ENCODE measurements at regions not wholly inside any gene's neighbourhood (a gene's known extent, or its start where the extent isn't known, plus 50 kb on each side); places are given as distances from the start of the nearest gene placed in this dataset.
"Not testable (repeated sequence)": the region's sequence is repeated elsewhere in the genome, so short reads cannot be mapped to it uniquely, and the experiment has no call there.

DNA sequence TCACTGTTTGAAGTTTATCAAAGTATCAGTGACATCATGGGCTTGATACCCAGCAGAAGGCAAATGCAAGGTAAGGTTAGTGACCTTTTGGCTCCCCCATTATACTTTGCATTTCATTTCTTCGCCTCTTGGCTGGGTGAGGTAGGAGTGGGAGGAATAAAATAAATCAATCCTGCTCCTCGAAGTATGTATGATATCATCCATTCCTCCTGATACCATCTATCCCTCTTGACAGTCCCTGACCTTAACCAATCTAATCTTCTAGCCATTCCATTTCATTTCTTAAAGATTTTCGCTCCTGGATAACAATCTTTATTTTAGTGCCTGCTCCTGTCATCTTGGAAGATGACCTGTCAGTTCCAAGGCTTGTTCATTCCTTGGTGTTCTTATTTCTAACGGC, 1083.3 kb downstream of the NXPH1 start:
- no peak overlapping the region for H3K4me3 ChIP-seq (ENCODE audit: low read length)
- no peak overlapping the region for H2AFZ ChIP-seq (ENCODE audit: low read depth, low read length)
- H3K9ac ChIP-seq (ENCODE audit: low read length), result no peak overlapping the region
- H3K36me3 ChIP-seq (ENCODE audit: insufficient read depth, low read length), result no peaks in the 10 kb centered on the region
- no peaks in the 10 kb centered on the region for H4K20me1 ChIP-seq (ENCODE audit: insufficient read depth)
- H3F3A ChIP-seq (ENCODE audit: insufficient read depth, low read length, poor library complexity, severe bottlenecking), result no peaks in the 10 kb centered on the region
- H3K4me2 ChIP-seq (ENCODE audit: low read length), result no peak overlapping the region
- H3K27ac ChIP-seq (ENCODE audit: low read length), result no peak overlapping the region
- TF ChIP-seq POLR2AphosphoS5 (IDR thresholded peaks at IDR 0.05), result no peak
- no peak for TF ChIP-seq EP300 (conservative IDR thresholded peaks at IDR 0.05; ENCODE audit: poor library complexity, severe bottlenecking)
- TF ChIP-seq, protein P1, sequence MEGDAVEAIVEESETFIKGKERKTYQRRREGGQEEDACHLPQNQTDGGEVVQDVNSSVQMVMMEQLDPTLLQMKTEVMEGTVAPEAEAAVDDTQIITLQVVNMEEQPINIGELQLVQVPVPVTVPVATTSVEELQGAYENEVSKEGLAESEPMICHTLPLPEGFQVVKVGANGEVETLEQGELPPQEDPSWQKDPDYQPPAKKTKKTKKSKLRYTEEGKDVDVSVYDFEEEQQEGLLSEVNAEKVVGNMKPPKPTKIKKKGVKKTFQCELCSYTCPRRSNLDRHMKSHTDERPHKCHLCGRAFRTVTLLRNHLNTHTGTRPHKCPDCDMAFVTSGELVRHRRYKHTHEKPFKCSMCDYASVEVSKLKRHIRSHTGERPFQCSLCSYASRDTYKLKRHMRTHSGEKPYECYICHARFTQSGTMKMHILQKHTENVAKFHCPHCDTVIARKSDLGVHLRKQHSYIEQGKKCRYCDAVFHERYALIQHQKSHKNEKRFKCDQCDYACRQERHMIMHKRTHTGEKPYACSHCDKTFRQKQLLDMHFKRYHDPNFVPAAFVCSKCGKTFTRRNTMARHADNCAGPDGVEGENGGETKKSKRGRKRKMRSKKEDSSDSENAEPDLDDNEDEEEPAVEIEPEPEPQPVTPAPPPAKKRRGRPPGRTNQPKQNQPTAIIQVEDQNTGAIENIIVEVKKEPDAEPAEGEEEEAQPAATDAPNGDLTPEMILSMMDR (IDR thresholded peaks at IDR 0.05; ENCODE audit: poor library complexity, severe bottlenecking), result no peak
- TF ChIP-seq REST (IDR thresholded peaks at IDR 0.05; ENCODE audit: borderline replicate concordance), result no peak
- H3K9me3 ChIP-seq (ENCODE audit: low read length), result no peaks in the 10 kb centered on the region
- H3K79me2 ChIP-seq (replicated peaks; ENCODE audit: insufficient read depth, low read length), result no peaks in the 10 kb centered on the region
- no peaks in the 10 kb centered on the region for H3K27me3 ChIP-seq (ENCODE audit: insufficient read depth, low read depth, low read length)
- no peaks in the 10 kb centered on the region for H3K9me2 ChIP-seq (ENCODE audit: insufficient read depth, low read length)

GRCh38 chr7:9523579-9523978, 1090.2 kb downstream of the NXPH1 start:
- Histone ChIP-seq H3K4me3 (ENCODE audit: low read length) (no peak overlapping the region), H3K27me3 (ENCODE audit: insufficient read depth, low read depth, low read length) (no peaks in the 10 kb centered on the region), H3K9me2 (ENCODE audit: insufficient read depth, low read length) (no peaks in the 10 kb centered on the region), H3K4me2 (ENCODE audit: low read length) (no peak overlapping the region), H3K79me2 (replicated peaks; ENCODE audit: insufficient read depth, low read length) (no peaks in the 10 kb centered on the region), H3K9me3 (ENCODE audit: low read length) (no peaks in the 10 kb centered on the region), H4K20me1 (ENCODE audit: insufficient read depth) (no peaks in the 10 kb centered on the region), H3K9ac (ENCODE audit: low read length) (no peak overlapping the region), H2AFZ (ENCODE audit: low read depth, low read length) (no peak overlapping the region), H3K36me3 (ENCODE audit: insufficient read depth, low read length) (no peaks in the 10 kb centered on the region), H3K27ac (ENCODE audit: low read length) (no peak overlapping the region), H3F3A (ENCODE audit: insufficient read depth, low read length, poor library complexity, severe bottlenecking) (no peaks in the 10 kb centered on the region)
- TF ChIP-seq REST (IDR thresholded peaks at IDR 0.05; ENCODE audit: borderline replicate concordance) (no peak), RAD21 (conservative IDR thresholded peaks at IDR 0.05) (no peak), TAF1 (IDR thresholded peaks at IDR 0.05; ENCODE audit: low read depth) (no peak), SMC3 (conservative IDR thresholded peaks at IDR 0.05; ENCODE audit: poor library complexity) (no peak)
- TF ChIP-seq, protein P1 (IDR thresholded peaks at IDR 0.05; ENCODE audit: poor library complexity, severe bottlenecking), result no peak

- not testable (repeated sequence) for H3K9ac ChIP-seq (ENCODE audit: low read length); H3F3A ChIP-seq (ENCODE audit: insufficient read depth, low read length, poor library complexity, severe bottlenecking); H3K27me3 ChIP-seq (ENCODE audit: insufficient read depth, low read depth, low read length); H2AFZ ChIP-seq (ENCODE audit: low read depth, low read length); H3K79me2 ChIP-seq (replicated peaks; ENCODE audit: insufficient read depth, low read length); H3K27ac ChIP-seq (ENCODE audit: low read length); H3K4me2 ChIP-seq (ENCODE audit: low read length); H3K36me3 ChIP-seq (ENCODE audit: insufficient read depth, low read length); H4K20me1 ChIP-seq (ENCODE audit: insufficient read depth); H3K9me3 ChIP-seq (ENCODE audit: low read length); H3K9me2 ChIP-seq (ENCODE audit: insufficient read depth, low read length); H3K4me3 ChIP-seq (ENCODE audit: low read length)
Measured at GRCh38 chr7:9552431-9552830, 1119.0 kb downstream of the NXPH1 start.

Data from neural cell (in vitro differentiated cells).